ENCODE measurements at regions not wholly inside any gene's neighbourhood (a gene's known extent, or its start where the extent isn't known, plus 50 kb on each side); places are given as distances from the start of the nearest gene placed in this dataset.

DNA sequence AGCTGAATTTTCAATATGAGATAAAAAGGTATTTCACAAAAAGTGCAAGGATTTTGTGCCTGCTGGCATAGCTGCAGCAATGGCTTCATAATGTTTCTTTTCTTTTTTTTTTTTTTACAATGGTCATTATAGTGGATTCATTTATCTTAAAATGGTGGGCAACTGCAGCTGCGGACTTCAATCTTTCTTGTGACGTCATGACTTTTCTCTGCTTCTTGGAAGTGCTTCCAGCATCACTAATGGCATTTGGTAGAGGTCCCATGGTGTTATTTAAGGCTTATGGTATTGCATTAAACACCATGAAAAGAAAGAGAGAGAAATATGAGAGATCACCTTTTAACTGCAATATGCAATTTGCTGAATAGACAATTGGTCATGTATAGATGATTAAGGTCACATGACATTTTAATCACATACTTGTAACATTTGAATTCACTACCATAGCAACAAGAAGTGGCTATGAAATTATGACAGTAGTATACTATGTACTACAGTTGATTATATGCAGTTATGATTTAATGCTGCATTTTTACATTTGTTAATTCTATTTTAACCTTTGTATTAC, 684.0 kb upstream of the AADAT start:
- TF ChIP-seq EP300 (conservative IDR thresholded peaks at IDR 0.05; ENCODE audit: poor library complexity, severe bottlenecking) = no peak
- TF ChIP-seq POLR2AphosphoS5 (IDR thresholded peaks at IDR 0.05) = no peak
- TF ChIP-seq EZH2 (IDR thresholded peaks at IDR 0.05; ENCODE audit: borderline replicate concordance, insufficient read depth, low read length, poor library complexity, severe bottlenecking) = no peak
- TF ChIP-seq, protein P1, sequence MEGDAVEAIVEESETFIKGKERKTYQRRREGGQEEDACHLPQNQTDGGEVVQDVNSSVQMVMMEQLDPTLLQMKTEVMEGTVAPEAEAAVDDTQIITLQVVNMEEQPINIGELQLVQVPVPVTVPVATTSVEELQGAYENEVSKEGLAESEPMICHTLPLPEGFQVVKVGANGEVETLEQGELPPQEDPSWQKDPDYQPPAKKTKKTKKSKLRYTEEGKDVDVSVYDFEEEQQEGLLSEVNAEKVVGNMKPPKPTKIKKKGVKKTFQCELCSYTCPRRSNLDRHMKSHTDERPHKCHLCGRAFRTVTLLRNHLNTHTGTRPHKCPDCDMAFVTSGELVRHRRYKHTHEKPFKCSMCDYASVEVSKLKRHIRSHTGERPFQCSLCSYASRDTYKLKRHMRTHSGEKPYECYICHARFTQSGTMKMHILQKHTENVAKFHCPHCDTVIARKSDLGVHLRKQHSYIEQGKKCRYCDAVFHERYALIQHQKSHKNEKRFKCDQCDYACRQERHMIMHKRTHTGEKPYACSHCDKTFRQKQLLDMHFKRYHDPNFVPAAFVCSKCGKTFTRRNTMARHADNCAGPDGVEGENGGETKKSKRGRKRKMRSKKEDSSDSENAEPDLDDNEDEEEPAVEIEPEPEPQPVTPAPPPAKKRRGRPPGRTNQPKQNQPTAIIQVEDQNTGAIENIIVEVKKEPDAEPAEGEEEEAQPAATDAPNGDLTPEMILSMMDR (IDR thresholded peaks at IDR 0.05; ENCODE audit: poor library complexity, severe bottlenecking) = no peak
- TF ChIP-seq TAF1 (IDR thresholded peaks at IDR 0.05; ENCODE audit: low read depth) = no peak
- TF ChIP-seq MXI1 (conservative IDR thresholded peaks at IDR 0.05; ENCODE audit: poor library complexity, severe bottlenecking) = no peak
- TF ChIP-seq, protein P2, sequence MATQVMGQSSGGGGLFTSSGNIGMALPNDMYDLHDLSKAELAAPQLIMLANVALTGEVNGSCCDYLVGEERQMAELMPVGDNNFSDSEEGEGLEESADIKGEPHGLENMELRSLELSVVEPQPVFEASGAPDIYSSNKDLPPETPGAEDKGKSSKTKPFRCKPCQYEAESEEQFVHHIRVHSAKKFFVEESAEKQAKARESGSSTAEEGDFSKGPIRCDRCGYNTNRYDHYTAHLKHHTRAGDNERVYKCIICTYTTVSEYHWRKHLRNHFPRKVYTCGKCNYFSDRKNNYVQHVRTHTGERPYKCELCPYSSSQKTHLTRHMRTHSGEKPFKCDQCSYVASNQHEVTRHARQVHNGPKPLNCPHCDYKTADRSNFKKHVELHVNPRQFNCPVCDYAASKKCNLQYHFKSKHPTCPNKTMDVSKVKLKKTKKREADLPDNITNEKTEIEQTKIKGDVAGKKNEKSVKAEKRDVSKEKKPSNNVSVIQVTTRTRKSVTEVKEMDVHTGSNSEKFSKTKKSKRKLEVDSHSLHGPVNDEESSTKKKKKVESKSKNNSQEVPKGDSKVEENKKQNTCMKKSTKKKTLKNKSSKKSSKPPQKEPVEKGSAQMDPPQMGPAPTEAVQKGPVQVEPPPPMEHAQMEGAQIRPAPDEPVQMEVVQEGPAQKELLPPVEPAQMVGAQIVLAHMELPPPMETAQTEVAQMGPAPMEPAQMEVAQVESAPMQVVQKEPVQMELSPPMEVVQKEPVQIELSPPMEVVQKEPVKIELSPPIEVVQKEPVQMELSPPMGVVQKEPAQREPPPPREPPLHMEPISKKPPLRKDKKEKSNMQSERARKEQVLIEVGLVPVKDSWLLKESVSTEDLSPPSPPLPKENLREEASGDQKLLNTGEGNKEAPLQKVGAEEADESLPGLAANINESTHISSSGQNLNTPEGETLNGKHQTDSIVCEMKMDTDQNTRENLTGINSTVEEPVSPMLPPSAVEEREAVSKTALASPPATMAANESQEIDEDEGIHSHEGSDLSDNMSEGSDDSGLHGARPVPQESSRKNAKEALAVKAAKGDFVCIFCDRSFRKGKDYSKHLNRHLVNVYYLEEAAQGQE (IDR thresholded peaks at IDR 0.05; ENCODE audit: borderline replicate concordance) = no peak
- no peak for TF ChIP-seq SMC3 (conservative IDR thresholded peaks at IDR 0.05; ENCODE audit: poor library complexity)
